Immature natural killer cell (primary cell): ENCODE measurements at regions not wholly inside any gene's neighbourhood (a gene's known extent, or its start where the extent isn't known, plus 50 kb on each side); places are given as distances from the start of the nearest gene placed in this dataset.
"Not testable (repeated sequence)": the region's sequence is repeated elsewhere in the genome, so short reads cannot be mapped to it uniquely, and the experiment has no call there.

Experiments
- DNase-seq, 3 donors: peaks; one replicate each; pipeline ENCODE4 v3.0.0; 2022; ENCODE audit warnings: mixed read lengths in 1 of 3
- H3K27ac Mint-ChIP-seq, 6 donors: one replicate each; pipeline ENCODE4 v1.8.0; 2020; ENCODE audit warnings: mixed read lengths in 6 of 6, mild to moderate bottlenecking in 5 of 6, inconsistent platforms in 4 of 6, moderate library complexity in 3 of 6
- H3K27me3 Mint-ChIP-seq, 3 donors: one replicate each; pipeline ENCODE4 v1.8.0; 2020 to 2021; ENCODE audit warnings: low read depth in 3 of 3, mild to moderate bottlenecking in 3 of 3, mixed read lengths in 3 of 3, moderate library complexity in 3 of 3, inconsistent platforms in 1 of 3
- H3K36me3 Mint-ChIP-seq, 3 donors: one replicate each; pipeline ENCODE4 v1.8.0; 2020; ENCODE audit warnings: mixed read lengths in 3 of 3, inconsistent platforms in 2 of 3, mild to moderate bottlenecking in 2 of 3
- H3K4me1 Mint-ChIP-seq, 2 donors: one replicate each; pipeline ENCODE4 v1.8.0; 2020; ENCODE audit warnings: inconsistent platforms in 2 of 2, mild to moderate bottlenecking in 2 of 2, mixed read lengths in 2 of 2, moderate library complexity in 1 of 2
- H3K4me3 Mint-ChIP-seq, 5 donors: one replicate each; pipeline ENCODE4 v1.8.0; 2020; ENCODE audit warnings: mild to moderate bottlenecking in 5 of 5, mixed read lengths in 5 of 5, inconsistent platforms in 3 of 5, moderate library complexity in 3 of 5
- H3K9me3 Mint-ChIP-seq, 6 donors: one replicate each; pipeline ENCODE4 v1.8.0; 2020; ENCODE audit warnings: mild to moderate bottlenecking in 6 of 6, mixed read lengths in 6 of 6, inconsistent platforms in 4 of 6, moderate library complexity in 3 of 6

- H3K36me3 Mint-ChIP-seq, result peaks cover 0 to 3% (median 3%) of the 10 kb centered on the region in 3 donors
- no peak for DNase-seq
- H3K4me1 Mint-ChIP-seq, result no peaks in the 10 kb centered on the region
- H3K27ac Mint-ChIP-seq, result no peak overlapping the region
- H3K4me3 Mint-ChIP-seq, result no peak overlapping the region
- peaks cover 9 to 17% (median 12%) of the 10 kb centered on the region in 6 donors for H3K9me3 Mint-ChIP-seq
- no peaks in the 10 kb centered on the region for H3K27me3 Mint-ChIP-seq
Observed at GRCh38 chr5:84961193-84961592, 576.5 kb upstream of the EDIL3 start.

GRCh38 chr5:84961903-84962302 is 577.2 kb upstream of the EDIL3 start:
- peaks cover 0 to 3% (median 3%) of the 10 kb centered on the region in 3 donors for H3K36me3 Mint-ChIP-seq
- H3K27ac Mint-ChIP-seq, result no peak overlapping the region
- H3K4me1 Mint-ChIP-seq, result no peaks in the 10 kb centered on the region
- H3K9me3 Mint-ChIP-seq, result peaks cover 7 to 17% (median 12%) of the 10 kb centered on the region in 6 donors
- no peak overlapping the region for H3K4me3 Mint-ChIP-seq
- H3K27me3 Mint-ChIP-seq, result no peaks in the 10 kb centered on the region
- DNase-seq, result no peak

GRCh38 chr5:84983093-84983492 is 598.4 kb upstream of the EDIL3 start:
- no peaks in the 10 kb centered on the region for H3K4me1 Mint-ChIP-seq
- no peaks in the 10 kb centered on the region for H3K27me3 Mint-ChIP-seq
- peaks cover 3 to 18% (median 3%) of the 10 kb centered on the region in 6 donors for H3K9me3 Mint-ChIP-seq
- no peaks in the 10 kb centered on the region for H3K36me3 Mint-ChIP-seq
- no peak overlapping the region for H3K4me3 Mint-ChIP-seq
- H3K27ac Mint-ChIP-seq, result no peak overlapping the region
- DNase-seq, result no peak

- Mint-ChIP-seq H3K4me3 (no peak overlapping the region), H3K36me3 (no peaks in the 10 kb centered on the region), H3K9me3 (peaks cover 3 to 16% (median 8%) of the 10 kb centered on the region in 6 donors), H3K27me3 (peaks cover 0 to 2% (median 0%) of the 10 kb centered on the region in 3 donors), H3K4me1 (no peaks in the 10 kb centered on the region), H3K27ac (no peak overlapping the region)
- no peak for DNase-seq
Observed at GRCh38 chr5:84985148-84985547, 600.5 kb upstream of the EDIL3 start.

- no peaks in the 10 kb centered on the region for H3K4me1 Mint-ChIP-seq
- no peak for DNase-seq
Observed at GRCh38 chr5:84986688-84987087, 602.0 kb upstream of the EDIL3 start.

GRCh38 chr5:85000671-85001070 is 616.0 kb upstream of the EDIL3 start:
- H3K27me3 Mint-ChIP-seq, result no peaks in the 10 kb centered on the region
- peaks cover 8 to 37% (median 21%) of the 10 kb centered on the region in 6 donors for H3K9me3 Mint-ChIP-seq
- no peak overlapping the region for H3K27ac Mint-ChIP-seq
- DNase-seq, result no peak
- no peaks in the 10 kb centered on the region for H3K4me1 Mint-ChIP-seq
- H3K4me3 Mint-ChIP-seq, result no peak overlapping the region
- H3K36me3 Mint-ChIP-seq, result peaks cover 0 to 3% (median 0%) of the 10 kb centered on the region in 3 donors

More at GRCh38 chr5:84986688-84987087, 602.0 kb upstream of the EDIL3 start:
- Mint-ChIP-seq H3K9me3 (peaks cover 0 to 17% (median 7%) of the 10 kb centered on the region in 6 donors), H3K4me3 (no peak overlapping the region), H3K36me3 (no peaks in the 10 kb centered on the region), H3K27ac (no peak overlapping the region), H3K27me3 (peaks cover 0 to 2% (median 0%) of the 10 kb centered on the region in 3 donors)

GRCh38 chr5:85002026-85002425 is 617.3 kb upstream of the EDIL3 start:
- H3K4me1 Mint-ChIP-seq, H3K36me3 Mint-ChIP-seq, H3K27me3 Mint-ChIP-seq, DNase-seq, H3K27ac Mint-ChIP-seq, H3K4me3 Mint-ChIP-seq: not testable (repeated sequence)
- peaks cover 10 to 43% (median 22%) of the 10 kb centered on the region in 6 donors for H3K9me3 Mint-ChIP-seq

GRCh38 chr5:85010014-85010562 is 625.4 kb upstream of the EDIL3 start:
- Mint-ChIP-seq H3K4me3 (no peak overlapping the region), H3K27ac (no peak overlapping the region), H3K27me3 (peaks cover 0 to 2% (median 0%) of the 10 kb centered on the region in 3 donors), H3K36me3 (no peaks in the 10 kb centered on the region), H3K9me3 (peaks cover 9 to 35% (median 16%) of the 10 kb centered on the region in 6 donors), H3K4me1 (no peaks in the 10 kb centered on the region)
- no peak for DNase-seq

GRCh38 chr5:85017261-85017660 is 632.6 kb upstream of the EDIL3 start:
- DNase-seq, result no peak
- H3K4me1 Mint-ChIP-seq, result no peaks in the 10 kb centered on the region
- H3K36me3 Mint-ChIP-seq, result peaks cover 0 to 3% (median 0%) of the 10 kb centered on the region in 3 donors
- peaks cover 6 to 60% (median 11%) of the 10 kb centered on the region in 6 donors for H3K9me3 Mint-ChIP-seq
- no peak overlapping the region for H3K27ac Mint-ChIP-seq
- H3K4me3 Mint-ChIP-seq, result no peak overlapping the region
- H3K27me3 Mint-ChIP-seq, result no peaks in the 10 kb centered on the region

- Mint-ChIP-seq H3K4me3 (no peak overlapping the region), H3K36me3 (peaks cover 0 to 4% (median 0%) of the 10 kb centered on the region in 3 donors), H3K27me3 (peaks cover 0 to 2% (median 0%) of the 10 kb centered on the region in 3 donors), H3K27ac (no peak overlapping the region), H3K9me3 (peaks cover 2 to 34% (median 11%) of the 10 kb centered on the region in 6 donors), H3K4me1 (no peaks in the 10 kb centered on the region)
- no peak for DNase-seq
Observed at GRCh38 chr5:85030316-85031084, 645.8 kb upstream of the EDIL3 start.

- DNase-seq, result no peak
- H3K27ac Mint-ChIP-seq, result no peak overlapping the region
- peaks cover 0 to 3% (median 2%) of the 10 kb centered on the region in 3 donors for H3K27me3 Mint-ChIP-seq
- H3K4me3 Mint-ChIP-seq, result no peak overlapping the region
- H3K9me3 Mint-ChIP-seq, result peaks cover 5 to 32% (median 15%) of the 10 kb centered on the region in 6 donors
- no peaks in the 10 kb centered on the region for H3K36me3 Mint-ChIP-seq
- H3K4me1 Mint-ChIP-seq, result no peaks in the 10 kb centered on the region
Observed at GRCh38 chr5:85049020-85049419, 664.3 kb upstream of the EDIL3 start.

- H3K4me3 Mint-ChIP-seq, result no peak overlapping the region
- no peaks in the 10 kb centered on the region for H3K4me1 Mint-ChIP-seq
- H3K36me3 Mint-ChIP-seq, result no peaks in the 10 kb centered on the region
- H3K9me3 Mint-ChIP-seq, result peaks cover 0 to 28% (median 5%) of the 10 kb centered on the region in 6 donors
- no peak overlapping the region for H3K27ac Mint-ChIP-seq
- no peak for DNase-seq
- H3K27me3 Mint-ChIP-seq, result peaks cover 0 to 3% (median 2%) of the 10 kb centered on the region in 3 donors
Observed at GRCh38 chr5:85052826-85053225, 668.1 kb upstream of the EDIL3 start.

- H3K4me3 Mint-ChIP-seq, result no peak overlapping the region
- peaks cover 0 to 21% (median 4%) of the 10 kb centered on the region in 6 donors for H3K9me3 Mint-ChIP-seq
- H3K27ac Mint-ChIP-seq, result no peak overlapping the region
- DNase-seq, result no peak
- H3K4me1 Mint-ChIP-seq, result no peaks in the 10 kb centered on the region
- no peaks in the 10 kb centered on the region for H3K36me3 Mint-ChIP-seq
- H3K27me3 Mint-ChIP-seq, result no peaks in the 10 kb centered on the region
Observed at GRCh38 chr5:85069659-85070640, 685.3 kb upstream of the EDIL3 start.
